K562 (cell line): ENCODE measurements at regions not wholly inside any gene's neighbourhood (a gene's known extent, or its start where the extent isn't known, plus 50 kb on each side); places are given as distances from the start of the nearest gene placed in this dataset.

Source experiments
- ATAC-seq: fragments of 200-7000 bp; cut with Tn5 transposase; 3 replicates; pipeline ENCODE4 v1.9.1; 2020; ENCODE audit warnings: moderate library complexity
- BruUV-seq: library from RNA; stranded (reverse); fragments of 400-500 nt; replicated peaks from 2 replicates; lab custom pipeline; 2021; lab: Mats Ljungman, UMichigan
- CTCF ChIA-PET: fragments of 300-600 bp; formaldehyde crosslinking; extraction: SDS; loops from one replicate; lab custom pipeline; 2021; ENCODE audit warnings: low intra/inter-chr PET ratio; lab: Yijun Ruan, JAX
- POLR2A ChIA-PET: fragments of 300-600, 350-650 bp; sonication (Branson Sonifier 250); formaldehyde crosslinking; extraction: SDS; loops from one replicate; lab custom pipeline; 2021; ENCODE audit warnings: antibody characterized with exemption, inconsistent platforms; lab: Yijun Ruan, JAX
- DNase-seq, 4 experiments: peaks; one replicate each; pipeline versions ENCODE4 v3.0.0 to v3.0.0-alpha.2; 2011 to 2018; ENCODE audit warnings: low spot score in 3 of 4, mixed read lengths in 3 of 4; ENCODE audit errors: extremely low read depth in 1 of 4
- FAIRE-seq: peaks from 2 replicates; lab custom pipeline; 2011; peaks lifted over from hg19 to GRCh38; lab: Jason Lieb, UNC
- H2AFZ ChIP-seq: 2 replicates; pipeline ENCODE4 v1.6.0; 2011; ENCODE audit warnings: low read depth, low read length, control low read depth, inconsistent platforms
- H3K27ac ChIP-seq: fragments of 200-600 bp; 3 replicates; pipeline ENCODE4 v1.8.0; 2011; ENCODE audit warnings: low read depth, mild to moderate bottlenecking, control low read depth, inconsistent platforms, low read length, moderate library complexity, mixed read lengths; ENCODE audit errors: extremely low read depth
- H3K27me3 ChIP-seq, 2 experiments: fragments of 300-600 bp in 1 of 2; 2 replicates in 1 of 2; 3 replicates in 1 of 2; pipeline versions ENCODE4 v1.6.0 to v1.8.0; 2011; ENCODE audit warnings: inconsistent platforms in 2 of 2, low read length in 2 of 2, mild to moderate bottlenecking in 1 of 2, mixed read lengths in 1 of 2, moderate library complexity in 1 of 2; ENCODE audit not compliant: control insufficient read depth in 2 of 2, insufficient read depth in 2 of 2
- H3K36me3 ChIP-seq: fragments of 300-600 bp; 3 replicates; pipeline ENCODE4 v1.8.0; 2011; ENCODE audit warnings: mild to moderate bottlenecking, low read length, inconsistent platforms; ENCODE audit not compliant: control insufficient read depth, insufficient read depth
- H3K4me1 ChIP-seq, 2 experiments: fragments of 200-600 bp in 1 of 2; replicated peaks in 1 of 2; 2 replicates in 1 of 2; 3 replicates in 1 of 2; pipeline versions ENCODE4 v1.5.1 to v1.8.0; 2011; ENCODE audit warnings: inconsistent platforms in 2 of 2, low read length in 2 of 2, mild to moderate bottlenecking in 1 of 2, mixed read lengths in 1 of 2, moderate library complexity in 1 of 2; ENCODE audit not compliant: control insufficient read depth in 2 of 2, insufficient read depth in 2 of 2
- H3K4me2 ChIP-seq: 2 replicates; pipeline ENCODE4 v1.6.1; 2011; ENCODE audit warnings: low read length, control low read depth, inconsistent platforms, mixed read lengths; ENCODE audit not compliant: insufficient read depth
- H3K4me3 ChIP-seq: fragments of 200-600 bp; sonication (generic), shearing (Covaris generic); 2 replicates; pipeline ENCODE4 v1.5.1; 2016; ENCODE audit warnings: control low read depth, inconsistent platforms
- H3K79me2 ChIP-seq: fragments of 200-600 bp; 3 replicates; pipeline ENCODE4 v1.8.0; 2011; ENCODE audit warnings: low read length, inconsistent platforms; ENCODE audit not compliant: control insufficient read depth, insufficient read depth
- H3K9ac ChIP-seq, 2 experiments: 2 replicates each; pipeline versions ENCODE4 v1.6.0 to v1.6.1; 2011; ENCODE audit warnings: low read depth in 2 of 2, low read length in 2 of 2, control low read depth in 1 of 2, inconsistent platforms in 1 of 2, mild to moderate bottlenecking in 1 of 2, mixed read lengths in 1 of 2; ENCODE audit not compliant: insufficient read depth in 1 of 2
- H3K9me1 ChIP-seq: one replicate; pipeline ENCODE4 v1.6.0; 2011; ENCODE audit warnings: inconsistent platforms, mild to moderate bottlenecking, low read length, moderate library complexity; ENCODE audit not compliant: control insufficient read depth, insufficient read depth
- H3K9me3 ChIP-seq: replicated peaks from 2 replicates; pipeline ENCODE4 v1.5.1; 2011; ENCODE audit warnings: low read depth, low read length, inconsistent platforms; ENCODE audit not compliant: control insufficient read depth, insufficient read depth
- H4K20me1 ChIP-seq: replicated peaks from 2 replicates; pipeline ENCODE4 v1.6.1; 2011; ENCODE audit warnings: low read length, inconsistent platforms, mixed read lengths; ENCODE audit not compliant: control insufficient read depth, insufficient read depth
- CBX5 ChIP-seq: IDR thresholded peaks from 2 replicates; pipeline ENCODE4 v1.6.1; 2014; ENCODE audit warnings: low read depth, borderline replicate concordance
- EWSR1 ChIP-seq: fragments of 450-650 bp; IDR thresholded peaks from 2 replicates; pipeline ENCODE4 v1.6.1; 2018; ENCODE audit warnings: borderline replicate concordance, mild to moderate bottlenecking, low read depth, moderate library complexity; ENCODE audit not compliant: partially characterized antibody
- IFI16 ChIP-seq: fragments of 250-450 bp; sonication (Bioruptor Pico); IDR thresholded peaks from 2 replicates; pipeline ENCODE4 v2.1.2; 2022; ENCODE audit warnings: mild to moderate bottlenecking, inconsistent platforms
- MEIS2 ChIP-seq: fragments of 450-650 bp; IDR thresholded peaks from 2 replicates; pipeline ENCODE4 v1.6.1; 2014; ENCODE audit warnings: mild to moderate bottlenecking; ENCODE audit not compliant: partially characterized antibody
- NBN ChIP-seq: fragments of 450-650 bp; IDR thresholded peaks from 2 replicates; pipeline ENCODE4 v1.6.1; 2016; ENCODE audit warnings: low read depth, mild to moderate bottlenecking
- PHB2 ChIP-seq: fragments of 450-650 bp; IDR thresholded peaks from 2 replicates; pipeline ENCODE4 v1.6.1; 2017; ENCODE audit warnings: low read depth
- POLR2H ChIP-seq: IDR thresholded peaks from 2 replicates; pipeline ENCODE4 v1.6.1; 2016; ENCODE audit warnings: missing genetic modification characterization, low read depth, mild to moderate bottlenecking, control low read depth, missing compliant biosample characterization, moderate library complexity
- RAD51 ChIP-seq: fragments of 450-650 bp; IDR thresholded peaks from 2 replicates; pipeline ENCODE4 v1.7.1; 2016; ENCODE audit warnings: low read depth, mild to moderate bottlenecking, borderline replicate concordance
- SLC30A9 ChIP-seq: fragments of 250-450 bp; sonication (Bioruptor Pico); IDR thresholded peaks from 2 replicates; pipeline ENCODE4 v1.8.0; 2022; ENCODE audit warnings: mild to moderate bottlenecking, moderate library complexity
- TAF9B ChIP-seq: fragments of 450-650 bp; IDR thresholded peaks from 2 replicates; pipeline ENCODE4 v1.6.1; 2018; ENCODE audit warnings: mild to moderate bottlenecking; ENCODE audit not compliant: partially characterized antibody
- TEAD2 ChIP-seq: fragments of 450-650 bp; IDR thresholded peaks from 2 replicates; pipeline ENCODE4 v1.6.1; 2016; ENCODE audit warnings: missing genetic modification characterization, control low read depth, missing compliant biosample characterization
- THRAP3 ChIP-seq: fragments of 450-650 bp; IDR thresholded peaks from 2 replicates; pipeline ENCODE4 v1.6.1; 2016; ENCODE audit warnings: mild to moderate bottlenecking, inconsistent platforms, borderline replicate concordance
- XRCC3 ChIP-seq: fragments of 450-650 bp; IDR thresholded peaks from 2 replicates; pipeline ENCODE4 v1.6.1; 2017; ENCODE audit warnings: mild to moderate bottlenecking, moderate library complexity
- ZKSCAN3 ChIP-seq: fragments of 250-450 bp; sonication (Bioruptor Pico); IDR thresholded peaks from 2 replicates; pipeline ENCODE4 v1.4.0; 2020
- ZNF280A ChIP-seq: fragments of 450-650 bp; IDR thresholded peaks from 2 replicates; pipeline ENCODE4 v1.6.1; 2018; ENCODE audit warnings: mild to moderate bottlenecking, low read depth; ENCODE audit not compliant: partially characterized antibody
- ZNF280B ChIP-seq: fragments of 250-450 bp; sonication (Bioruptor Pico); IDR thresholded peaks from 2 replicates; pipeline ENCODE4 v1.5.1; 2021; ENCODE audit warnings: mild to moderate bottlenecking
- ZNF740 ChIP-seq, 3 experiments: fragments of 200-800 bp in 1 of 3; sonication (Bioruptor generic) in 1 of 3; sonication (generic) in 1 of 3; formaldehyde crosslinking in 1 of 3; IDR thresholded peaks; 2 replicates each; pipeline versions ENCODE4 v1.6.1 to v1.8.0; 2016 to 2022; ENCODE audit warnings: mild to moderate bottlenecking in 2 of 3, missing compliant biosample characterization in 2 of 3, missing genetic modification characterization in 2 of 3, missing genetic modification reagents in 1 of 3
- ZSCAN29 ChIP-seq: fragments of 450-650 bp; IDR thresholded peaks from 2 replicates; pipeline ENCODE4 v1.6.1; 2017
- in situ Hi-C: fragments of 300-500 bp; cut with MboI; formaldehyde crosslinking; loops from 4 replicates; pipeline ENCODE4 v1.15.0; 2018; ENCODE audit warnings: inconsistent platforms, mixed read lengths
- intact Hi-C: fragments of 100-400 bp; cut with micrococcal nuclease; formaldehyde crosslinking; loops from 2 replicates; pipeline ENCODE4 v1.14.2; 2022

- CTCF ChIA-PET, result no interaction called here
- Histone ChIP-seq H3K36me3 (no peaks in the 10 kb centered on the region), H3K4me3 (no peak overlapping the region), H4K20me1 (no peaks in the 10 kb centered on the region), H3K9me3 (no peaks in the 10 kb centered on the region), H3K27ac (no peak overlapping the region), H3K4me2 (no peak overlapping the region), H3K9me1 (no peaks in the 10 kb centered on the region), H3K9ac (no peak overlapping the region), H3K79me2 (no peaks in the 10 kb centered on the region), H2AFZ (no peak overlapping the region), H3K27me3 (no peaks in the 10 kb centered on the region), H3K4me1 (no peaks in the 10 kb centered on the region)
- TF ChIP-seq ZNF280A, result no peak
- TF ChIP-seq PHB2, result no peak
- TF ChIP-seq XRCC3, result no peak
- no peak for TF ChIP-seq POLR2H (tag)
- TF ChIP-seq ZNF280B (CRISPR knock-in tag), result no peak
- no peak for TF ChIP-seq TEAD2 (tag)
- no peak for TF ChIP-seq CBX5
- no peak for TF ChIP-seq NBN
- TF ChIP-seq EWSR1, result no peak
- TF ChIP-seq TAF9B, result no peak
- TF ChIP-seq ZKSCAN3 (CRISPR knock-in tag), result no peak
- TF ChIP-seq ZNF740 (CRISPR knock-in tag; IDR thresholded peaks at IDR 0.05), result no peak
- TF ChIP-seq ZNF740 (tag; IDR thresholded peaks at IDR 0.05), result no peak
- no peak for TF ChIP-seq ZSCAN29
- no peak for TF ChIP-seq MEIS2
- no peak for TF ChIP-seq RAD51
- no peak for TF ChIP-seq IFI16
- TF ChIP-seq THRAP3, result no peak
- TF ChIP-seq SLC30A9 (CRISPR knock-in tag), result no peak
- POLR2A ChIA-PET, result no interaction called here
- intact Hi-C loops, result no loop called here
- in situ Hi-C loops, result no loop called here
- no TSS peak for BruUV-seq
- ATAC-seq (no peak), DNase-seq (no peak), FAIRE-seq (no peak)
Observed at GRCh38 chr4:125784741-125785140, 470.0 kb downstream of the FAT4 start.
